ENCODE measurements at regions not wholly inside any gene's neighbourhood (a gene's known extent, or its start where the extent isn't known, plus 50 kb on each side); places are given as distances from the start of the nearest gene placed in this dataset.

- no peak for DNase-seq
Observed at GRCh38 chr5:4083591-4084337, 488.1 kb downstream of the IRX1 start.

- no peak for DNase-seq
Observed at GRCh38 chr5:4086081-4086480, 490.4 kb downstream of the IRX1 start.

- no peak for DNase-seq
Observed at GRCh38 chr5:4087110-4087509, 491.5 kb downstream of the IRX1 start.

- no peak for DNase-seq
Observed at GRCh38 chr5:4089087-4089486, 493.5 kb downstream of the IRX1 start.

- DNase-seq, result no peak
Observed at GRCh38 chr5:4093236-4093635, 497.6 kb downstream of the IRX1 start.

GRCh38 chr5:4093970-4094369 is 498.3 kb downstream of the IRX1 start:
- DNase-seq, result no peak

- DNase-seq, result no peak
Observed at GRCh38 chr5:4095918-4096630, 500.4 kb downstream of the IRX1 start.

- DNase-seq, result no peak
Observed at GRCh38 chr5:4097199-4097598, 501.6 kb downstream of the IRX1 start.

GRCh38 chr5:4098226-4098625 is 502.6 kb downstream of the IRX1 start:
- DNase-seq, result no peak

GRCh38 chr5:4099386-4099785 is 503.8 kb downstream of the IRX1 start:
- no peak for DNase-seq

- no peak for DNase-seq
Observed at GRCh38 chr5:4100739-4101138, 505.1 kb downstream of the IRX1 start.

- no peak for DNase-seq
Observed at GRCh38 chr5:4101189-4101588, 505.6 kb downstream of the IRX1 start.

- no peak for DNase-seq
Observed at GRCh38 chr5:4104831-4105597, 509.4 kb downstream of the IRX1 start.

- no peak for DNase-seq
Observed at GRCh38 chr5:4108690-4109089, 513.1 kb downstream of the IRX1 start.

GRCh38 chr5:4113426-4113825 is 517.8 kb downstream of the IRX1 start:
- DNase-seq, result no peak

GRCh38 chr5:4113905-4114304 is 518.3 kb downstream of the IRX1 start:
- no peak for DNase-seq

GRCh38 chr5:4114452-4114851 is 518.8 kb downstream of the IRX1 start:
- DNase-seq, result no peak

- no peak for DNase-seq
Observed at GRCh38 chr5:4116834-4117233, 521.2 kb downstream of the IRX1 start.

- no peak for DNase-seq
Observed at GRCh38 chr5:4124221-4124970, 528.8 kb downstream of the IRX1 start.

GRCh38 chr5:4128994-4129393 is 533.4 kb downstream of the IRX1 start:
- no peak for DNase-seq

GRCh38 chr5:4129523-4129922 is 533.9 kb downstream of the IRX1 start:
- DNase-seq, result no peak

- no peak for DNase-seq
Observed at GRCh38 chr5:4130819-4131218, 535.2 kb downstream of the IRX1 start.

- no peak for DNase-seq
Observed at GRCh38 chr5:4137781-4138180, 542.1 kb downstream of the IRX1 start.

All from CD4-positive, alpha-beta T cell treated with Interleukin-21 for 1 hour (primary cell).